ENCODE measurements at regions not wholly inside any gene's neighbourhood (a gene's known extent, or its start where the extent isn't known, plus 50 kb on each side); places are given as distances from the start of the nearest gene placed in this dataset.

- DNase-seq (ENCODE audit: low read depth) = no peak
- TF ChIP-seq CTCF (IDR thresholded peaks at IDR 0.05; ENCODE audit: control insufficient read depth, extremely low read depth, insufficient read depth) = no peak
- no peak overlapping the region for H3K4me3 ChIP-seq (ENCODE audit: low read depth, low read length)
Observed at GRCh38 chr2:66301022-66301766, 133.7 kb upstream of the MEIS1 start.

GRCh38 chr2:66283787-66284186 lies 151.1 kb upstream of the MEIS1 start:
- no peak overlapping the region for H3K4me3 ChIP-seq (ENCODE audit: low read depth, low read length)
- TF ChIP-seq CTCF (IDR thresholded peaks at IDR 0.05; ENCODE audit: control insufficient read depth, extremely low read depth, insufficient read depth) = no peak
- no peak for DNase-seq (ENCODE audit: low read depth)

GRCh38 chr2:66281980-66282379 lies 152.9 kb upstream of the MEIS1 start:
- no peak overlapping the region for H3K4me3 ChIP-seq (ENCODE audit: low read depth, low read length)
- no peak for TF ChIP-seq CTCF (IDR thresholded peaks at IDR 0.05; ENCODE audit: control insufficient read depth, extremely low read depth, insufficient read depth)

GRCh38 chr2:66279024-66279423 lies 155.9 kb upstream of the MEIS1 start:
- no peak overlapping the region for H3K4me3 ChIP-seq (ENCODE audit: low read depth, low read length)
- no peak for DNase-seq (ENCODE audit: low read depth)

More at GRCh38 chr2:66281980-66282379, 152.9 kb upstream of the MEIS1 start:
- DNase-seq (ENCODE audit: low read depth) = no peak

GRCh38 chr2:66275984-66276383 lies 158.9 kb upstream of the MEIS1 start:
- no peak overlapping the region for H3K4me3 ChIP-seq (ENCODE audit: low read depth, low read length)
- TF ChIP-seq CTCF (IDR thresholded peaks at IDR 0.05; ENCODE audit: control insufficient read depth, extremely low read depth, insufficient read depth) = no peak
- no peak for DNase-seq (ENCODE audit: low read depth)

More at GRCh38 chr2:66279024-66279423, 155.9 kb upstream of the MEIS1 start:
- TF ChIP-seq CTCF (IDR thresholded peaks at IDR 0.05; ENCODE audit: control insufficient read depth, extremely low read depth, insufficient read depth) = no peak

GRCh38 chr2:66273933-66274490 lies 160.9 kb upstream of the MEIS1 start:
- no peak for TF ChIP-seq CTCF (IDR thresholded peaks at IDR 0.05; ENCODE audit: control insufficient read depth, extremely low read depth, insufficient read depth)
- no peak for DNase-seq (ENCODE audit: low read depth)
- no peak overlapping the region for H3K4me3 ChIP-seq (ENCODE audit: low read depth, low read length)

All from LNCaP clone FGC (cell line).